Neutrophil (primary cell): ENCODE measurements at regions not wholly inside any gene's neighbourhood (a gene's known extent, or its start where the extent isn't known, plus 50 kb on each side); places are given as distances from the start of the nearest gene placed in this dataset.

Experiments used
- H3K27ac ChIP-seq: fragments of 200-600 bp; sonication (generic); 2 replicates; pipeline ENCODE4 v1.5.1; 2016; ENCODE audit warnings: mild to moderate bottlenecking, moderate library complexity
- H3K27me3 ChIP-seq: fragments of 200-600 bp; sonication (generic); 2 replicates; pipeline ENCODE4 v1.6.0; 2016; ENCODE audit warnings: mild to moderate bottlenecking
- H3K36me3 ChIP-seq: fragments of 200-600 bp; sonication (generic); 2 replicates; pipeline ENCODE4 v1.5.1; 2017
- H3K4me1 ChIP-seq, 2 experiments: fragments of 200-600 bp in 1 of 2; sonication (generic) in 1 of 2; 1 replicate in 1 of 2; 2 replicates in 1 of 2; pipeline versions ENCODE4 v1.5.1 to v1.6.1; 2013 to 2016; ENCODE audit warnings: low read depth in 1 of 2, low read length in 1 of 2, mild to moderate bottlenecking in 1 of 2, moderate library complexity in 1 of 2; ENCODE audit not compliant: control insufficient read depth in 1 of 2, insufficient read depth in 1 of 2
- H3K4me3 ChIP-seq, 2 experiments: fragments of 200-600 bp in 1 of 2; sonication (generic) in 1 of 2; 1 replicate in 1 of 2; 2 replicates in 1 of 2; pipeline ENCODE4 v1.5.1; 2013 to 2016; ENCODE audit warnings: low read depth in 1 of 2, low read length in 1 of 2, mild to moderate bottlenecking in 1 of 2, moderate library complexity in 1 of 2
- H3K9me3 ChIP-seq: fragments of 200-600 bp; sonication (generic); 2 replicates; pipeline ENCODE4 v1.5.1; 2016
- TF ChIP-seq, protein P1 (sequence below): fragments of 200-600 bp; sonication (generic); IDR thresholded peaks from 2 replicates; pipeline ENCODE4 v1.5.1; 2016; ENCODE audit warnings: antibody characterized with exemption

DNA sequence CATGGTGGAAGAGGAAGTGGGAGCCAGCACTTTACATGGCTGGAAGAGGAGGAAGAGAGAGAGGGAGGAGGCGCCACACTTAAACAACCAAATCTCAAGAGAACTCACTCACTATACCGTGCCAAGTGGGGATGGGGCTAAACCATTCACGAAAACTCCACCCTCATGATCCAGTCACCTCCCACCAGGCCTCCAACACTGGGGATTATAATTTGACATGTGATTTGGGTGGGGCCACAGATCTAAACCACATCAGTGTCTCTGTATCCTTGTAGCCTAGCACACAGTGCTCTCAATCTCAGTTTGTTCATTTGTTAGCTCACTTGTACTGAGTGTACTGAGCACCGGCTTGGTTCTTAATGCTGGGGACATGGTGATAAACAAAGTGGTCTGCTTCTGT is 228.3 kb downstream of the BUB3 start:
- Histone ChIP-seq H3K27me3 (peaks cover 36% of the 10 kb centered on the region), H3K9me3 (no peaks in the 10 kb centered on the region), H3K27ac (no peak overlapping the region), H3K36me3 (no peaks in the 10 kb centered on the region), H3K4me1 (no peaks in the 10 kb centered on the region), H3K4me3 (no peak overlapping the region)
- TF ChIP-seq, protein P1, sequence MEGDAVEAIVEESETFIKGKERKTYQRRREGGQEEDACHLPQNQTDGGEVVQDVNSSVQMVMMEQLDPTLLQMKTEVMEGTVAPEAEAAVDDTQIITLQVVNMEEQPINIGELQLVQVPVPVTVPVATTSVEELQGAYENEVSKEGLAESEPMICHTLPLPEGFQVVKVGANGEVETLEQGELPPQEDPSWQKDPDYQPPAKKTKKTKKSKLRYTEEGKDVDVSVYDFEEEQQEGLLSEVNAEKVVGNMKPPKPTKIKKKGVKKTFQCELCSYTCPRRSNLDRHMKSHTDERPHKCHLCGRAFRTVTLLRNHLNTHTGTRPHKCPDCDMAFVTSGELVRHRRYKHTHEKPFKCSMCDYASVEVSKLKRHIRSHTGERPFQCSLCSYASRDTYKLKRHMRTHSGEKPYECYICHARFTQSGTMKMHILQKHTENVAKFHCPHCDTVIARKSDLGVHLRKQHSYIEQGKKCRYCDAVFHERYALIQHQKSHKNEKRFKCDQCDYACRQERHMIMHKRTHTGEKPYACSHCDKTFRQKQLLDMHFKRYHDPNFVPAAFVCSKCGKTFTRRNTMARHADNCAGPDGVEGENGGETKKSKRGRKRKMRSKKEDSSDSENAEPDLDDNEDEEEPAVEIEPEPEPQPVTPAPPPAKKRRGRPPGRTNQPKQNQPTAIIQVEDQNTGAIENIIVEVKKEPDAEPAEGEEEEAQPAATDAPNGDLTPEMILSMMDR, result no peak

DNA sequence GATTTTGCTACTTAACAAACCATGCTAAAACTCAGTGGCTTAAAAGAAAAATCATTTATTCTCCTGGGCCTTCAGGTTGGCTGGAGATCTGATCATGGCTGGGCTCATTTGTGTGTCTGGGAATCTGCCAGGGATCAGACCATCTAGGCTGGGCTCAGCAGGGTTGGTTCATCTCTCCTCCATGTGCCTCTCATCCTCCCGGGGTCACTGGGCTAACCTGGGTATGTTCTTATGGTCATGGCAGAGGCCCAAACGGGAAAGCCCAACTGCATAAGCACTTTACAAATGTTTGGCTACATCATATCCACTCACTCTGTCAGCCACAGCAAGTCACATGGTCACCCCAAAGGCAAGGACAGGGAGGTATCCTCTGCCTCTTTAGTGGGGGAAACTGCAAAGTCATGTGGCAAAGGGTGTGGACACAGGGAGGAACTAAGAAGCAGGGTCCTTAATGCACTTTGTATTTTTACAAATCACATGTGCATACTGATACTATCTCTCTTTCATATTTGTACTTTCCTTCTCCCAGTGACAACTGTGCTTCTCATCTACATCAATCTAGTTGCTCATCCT is 231.4 kb downstream of the BUB3 start:
- Histone ChIP-seq H3K4me1 (no peaks in the 10 kb centered on the region), H3K27me3 (peaks cover 22% of the 10 kb centered on the region), H3K36me3 (no peaks in the 10 kb centered on the region), H3K27ac (no peak overlapping the region), H3K4me3 (no peak overlapping the region), H3K9me3 (no peaks in the 10 kb centered on the region)
- TF ChIP-seq, protein P1, result no peak

DNA sequence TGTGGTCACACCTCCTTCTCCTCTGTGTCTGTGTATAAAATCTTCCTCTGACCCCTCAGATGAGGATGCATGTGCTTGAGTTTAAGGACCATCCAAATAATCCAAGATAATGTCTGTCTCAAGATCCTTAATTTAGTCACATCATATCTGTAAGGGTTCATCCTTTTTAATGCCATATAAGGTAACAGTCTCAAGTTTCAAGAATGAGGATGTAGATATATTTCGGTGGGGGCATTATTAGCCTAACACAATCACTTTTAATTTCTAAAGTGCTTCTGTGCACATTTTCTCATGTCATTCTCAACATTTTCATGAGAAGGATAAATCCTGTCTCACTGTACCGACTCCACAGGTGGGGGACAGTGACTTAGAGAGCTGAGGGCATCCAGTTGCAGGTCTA is 235.3 kb downstream of the BUB3 start:
- no peaks in the 10 kb centered on the region for H3K4me1 ChIP-seq
- no peaks in the 10 kb centered on the region for H3K9me3 ChIP-seq
- no peak overlapping the region for H3K4me3 ChIP-seq
- H3K27me3 ChIP-seq, result peaks cover 10% of the 10 kb centered on the region
- TF ChIP-seq, protein P1, result no peak
- H3K27ac ChIP-seq, result no peak overlapping the region
- no peaks in the 10 kb centered on the region for H3K36me3 ChIP-seq

DNA sequence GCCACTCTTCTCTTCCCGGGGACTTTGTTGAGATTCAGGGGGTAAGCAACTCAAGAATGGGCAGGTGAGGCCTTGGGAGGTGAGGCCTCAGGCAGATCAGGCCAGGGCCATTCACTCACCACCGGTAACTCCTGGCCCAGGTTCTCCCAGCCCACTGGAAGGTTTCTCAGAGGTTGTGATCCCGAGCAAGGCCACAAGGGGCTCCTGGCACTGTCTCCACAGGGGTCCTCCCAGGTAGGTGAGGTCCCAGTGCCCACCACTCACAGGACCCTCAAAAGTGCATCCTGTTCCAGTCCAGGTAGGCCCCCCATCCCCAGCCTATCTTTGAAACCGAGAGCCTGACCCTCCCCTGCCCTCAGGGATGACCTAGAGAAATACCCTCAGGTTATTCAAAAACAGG is 236.1 kb downstream of the BUB3 start:
- H3K36me3 ChIP-seq, result no peaks in the 10 kb centered on the region
- TF ChIP-seq, protein P1, result no peak
- no peak overlapping the region for H3K27ac ChIP-seq
- no peaks in the 10 kb centered on the region for H3K9me3 ChIP-seq
- H3K4me1 ChIP-seq, result no peaks in the 10 kb centered on the region
- no peak overlapping the region for H3K4me3 ChIP-seq
- H3K27me3 ChIP-seq, result peaks cover 8% of the 10 kb centered on the region

DNA sequence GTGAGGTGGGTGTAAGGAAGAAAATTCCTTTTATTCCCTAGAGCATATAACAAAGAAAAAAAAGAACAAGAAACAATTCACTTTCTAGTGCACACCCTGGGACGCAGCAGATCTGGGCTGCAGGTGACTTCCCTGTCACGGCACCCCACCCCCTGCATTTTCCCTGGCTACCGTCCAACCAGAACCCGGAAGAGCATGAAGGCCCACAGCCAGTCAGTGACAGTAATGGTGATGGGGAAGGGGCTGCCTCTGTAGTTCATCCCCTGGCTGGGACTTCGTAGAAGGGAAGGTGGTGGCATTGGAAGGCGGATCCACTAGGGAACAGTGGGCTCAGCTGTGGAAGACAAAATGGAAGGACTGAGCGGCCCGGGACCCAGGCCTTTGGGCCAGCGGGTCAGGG is 236.7 kb downstream of the BUB3 start:
- H3K36me3 ChIP-seq, result no peaks in the 10 kb centered on the region
- H3K27ac ChIP-seq, result no peak overlapping the region
- H3K9me3 ChIP-seq, result no peaks in the 10 kb centered on the region
- TF ChIP-seq, protein P1, result no peak
- H3K27me3 ChIP-seq, result peaks cover 8% of the 10 kb centered on the region
- no peak overlapping the region for H3K4me3 ChIP-seq
- no peaks in the 10 kb centered on the region for H3K4me1 ChIP-seq
